ENCODE measurements at regions not wholly inside any gene's neighbourhood (a gene's known extent, or its start where the extent isn't known, plus 50 kb on each side); places are given as distances from the start of the nearest gene placed in this dataset.
"Not testable (repeated sequence)": the region's sequence is repeated elsewhere in the genome, so short reads cannot be mapped to it uniquely, and the experiment has no call there.

DNA sequence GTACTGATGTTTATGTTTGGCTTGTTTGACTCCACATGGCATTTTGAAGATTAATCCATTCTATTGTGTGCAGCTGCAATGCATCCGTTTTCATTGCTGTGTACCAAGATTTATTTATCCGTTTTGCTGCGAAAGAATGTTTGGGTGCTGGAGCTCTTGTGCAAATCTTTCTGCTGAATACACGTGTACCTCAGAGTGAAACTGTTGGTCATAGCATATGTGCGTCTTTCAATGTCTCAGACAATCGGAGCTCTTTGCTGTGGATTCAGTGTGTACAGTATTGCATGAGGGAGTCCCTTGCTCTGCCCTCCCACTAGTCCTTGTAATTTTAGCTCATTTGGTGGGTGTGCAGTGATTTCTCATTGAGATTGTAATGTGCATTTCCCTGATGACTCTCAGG, 545.4 kb downstream of the TBC1D22A start:
- Histone ChIP-seq H3K4me3 (no peak overlapping the region), H3K9ac (no peak overlapping the region), H3K27me3 (no peaks in the 10 kb centered on the region), H3K36me3 (no peaks in the 10 kb centered on the region), H3K4me2 (no peak overlapping the region), H3K27ac (peak overlapping the region in 1 of 11 experiments; percentile 5; a peak in 1 of 22 replicates), H4K20me1 (no peaks in the 10 kb centered on the region; a peak in 2 of 22 replicates), H3K4me1 (peaks cover 0 to 11% (median 0%) of the 10 kb centered on the region in 10 experiments; a peak in 5 of 20 replicates), H3K9me3 (replicated peaks in 1 of 11) (peaks cover 0 to 23% (median 4%) of the 10 kb centered on the region in 11 experiments; a peak in 9 of 22 replicates)
- no peak for TF ChIP-seq Cebpa-rat (IDR thresholded peaks at IDR 0.05)

DNA sequence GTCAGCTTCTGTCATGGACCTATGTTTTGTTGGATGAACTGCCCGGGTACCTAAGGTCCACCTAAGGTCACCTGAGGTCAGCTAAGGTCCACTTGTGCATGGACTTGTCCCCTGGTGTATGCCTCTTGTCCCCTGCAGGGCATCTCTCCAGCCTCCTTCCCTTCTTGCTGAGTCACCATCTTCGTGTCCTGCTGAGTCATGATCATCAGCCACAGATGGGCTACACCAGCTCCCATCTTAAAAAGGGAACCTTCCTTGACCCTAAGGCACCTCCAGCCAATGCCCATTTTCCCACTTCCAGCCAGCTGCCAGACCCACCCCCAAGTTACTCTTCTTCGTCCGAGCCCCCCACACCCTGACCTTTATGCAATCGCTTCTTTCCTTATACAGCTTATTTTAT, 544.9 kb downstream of the TBC1D22A start:
- Histone ChIP-seq H4K20me1 (no peaks in the 10 kb centered on the region; a peak in 2 of 22 replicates), H3K27me3 (no peaks in the 10 kb centered on the region), H3K4me2 (peak overlapping the region in 1 of 11 experiments; percentile 11; a peak in 1 of 22 replicates), H3K4me1 (peaks cover 0 to 11% (median 0%) of the 10 kb centered on the region in 10 experiments; a peak in 5 of 20 replicates), H3K4me3 (no peak overlapping the region), H3K36me3 (no peaks in the 10 kb centered on the region), H3K9me3 (replicated peaks in 1 of 11) (peaks cover 0 to 18% (median 2%) of the 10 kb centered on the region in 11 experiments; a peak in 9 of 22 replicates), H3K9ac (no peak overlapping the region), H3K27ac (peak overlapping the region in 2 of 11 experiments; percentile 4 to 44; a peak in 2 of 22 replicates)
- no peak for TF ChIP-seq Cebpa-rat (IDR thresholded peaks at IDR 0.05)

DNA sequence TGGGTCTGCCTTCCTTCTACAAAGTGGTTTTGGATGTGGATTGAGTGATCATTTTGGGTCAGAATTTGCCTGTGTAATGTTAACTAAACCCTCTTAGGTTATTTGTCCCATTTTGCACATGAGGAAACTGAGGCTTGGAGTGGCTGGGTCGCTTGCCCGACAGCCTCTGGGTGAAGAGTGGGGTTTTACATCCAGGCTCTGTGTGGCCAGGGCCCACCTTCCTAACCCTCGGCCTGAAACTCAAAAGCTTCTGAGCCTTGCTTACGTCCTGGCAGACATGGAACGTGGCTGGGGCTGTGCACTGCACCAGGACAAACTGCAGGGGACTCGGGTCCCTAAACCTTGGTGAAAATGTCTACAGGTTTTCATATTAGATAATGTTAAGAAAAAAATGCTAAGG, 542.4 kb downstream of the TBC1D22A start:
- H3K9ac ChIP-seq = no peak overlapping the region
- no peaks in the 10 kb centered on the region; a peak in 2 of 22 replicates for H4K20me1 ChIP-seq
- no peak overlapping the region for H3K4me2 ChIP-seq
- no peaks in the 10 kb centered on the region for H3K36me3 ChIP-seq
- H3K27me3 ChIP-seq = no peaks in the 10 kb centered on the region
- H3K4me3 ChIP-seq = no peak overlapping the region
- H3K4me1 ChIP-seq = peaks cover 0 to 11% (median 0%) of the 10 kb centered on the region in 10 experiments; a peak in 5 of 20 replicates
- no peak overlapping the region for H3K27ac ChIP-seq
- TF ChIP-seq Cebpa-rat (IDR thresholded peaks at IDR 0.05) = no peak
- peaks cover 0 to 15% (median 0%) of the 10 kb centered on the region in 11 experiments; a peak in 7 of 22 replicates for H3K9me3 ChIP-seq (replicated peaks in 1 of 11)

DNA sequence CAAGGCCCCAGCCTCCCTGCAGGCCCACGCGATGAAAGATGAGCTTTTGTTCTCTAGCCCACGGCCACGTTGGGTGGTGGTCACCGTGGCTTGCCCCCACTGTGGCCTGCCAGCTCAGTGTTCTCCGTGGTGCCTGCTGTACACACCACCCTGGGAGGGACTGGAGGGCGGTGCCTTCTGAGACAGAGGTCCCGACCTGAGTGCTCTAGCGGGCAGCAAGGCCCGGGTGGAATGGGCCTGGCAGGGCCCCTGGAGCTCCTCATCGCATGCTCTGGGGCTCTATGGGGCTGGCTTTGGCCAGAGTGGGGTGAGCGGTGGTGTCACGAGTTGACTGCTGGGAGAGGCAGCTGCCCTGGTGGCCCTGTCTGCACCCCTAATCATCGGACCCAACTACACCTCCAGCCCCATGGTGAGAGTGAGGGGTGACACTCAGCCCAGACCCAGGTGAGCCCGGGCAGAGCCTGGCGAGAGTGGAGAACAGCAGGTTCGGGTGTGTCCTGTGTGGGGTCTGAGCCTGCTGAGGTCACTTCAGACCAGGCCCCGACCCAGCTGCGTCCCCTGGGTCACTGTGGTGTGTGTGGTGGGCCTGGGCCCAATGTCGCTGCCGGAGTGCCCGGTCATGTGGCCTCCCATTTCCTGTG, 541.9 kb downstream of the TBC1D22A start:
- no peak overlapping the region for H3K4me3 ChIP-seq
- no peaks in the 10 kb centered on the region for H3K36me3 ChIP-seq
- peaks cover 0 to 15% (median 0%) of the 10 kb centered on the region in 11 experiments; a peak in 7 of 22 replicates for H3K9me3 ChIP-seq (replicated peaks in 1 of 11)
- H3K27me3 ChIP-seq = no peaks in the 10 kb centered on the region
- H4K20me1 ChIP-seq = no peaks in the 10 kb centered on the region; a peak in 2 of 22 replicates
- H3K9ac ChIP-seq = no peak overlapping the region
- no peak overlapping the region for H3K4me2 ChIP-seq
- peaks cover 0 to 11% (median 0%) of the 10 kb centered on the region in 10 experiments; a peak in 5 of 20 replicates for H3K4me1 ChIP-seq
- TF ChIP-seq Cebpa-rat (IDR thresholded peaks at IDR 0.05) = no peak
- no peak overlapping the region for H3K27ac ChIP-seq

DNA sequence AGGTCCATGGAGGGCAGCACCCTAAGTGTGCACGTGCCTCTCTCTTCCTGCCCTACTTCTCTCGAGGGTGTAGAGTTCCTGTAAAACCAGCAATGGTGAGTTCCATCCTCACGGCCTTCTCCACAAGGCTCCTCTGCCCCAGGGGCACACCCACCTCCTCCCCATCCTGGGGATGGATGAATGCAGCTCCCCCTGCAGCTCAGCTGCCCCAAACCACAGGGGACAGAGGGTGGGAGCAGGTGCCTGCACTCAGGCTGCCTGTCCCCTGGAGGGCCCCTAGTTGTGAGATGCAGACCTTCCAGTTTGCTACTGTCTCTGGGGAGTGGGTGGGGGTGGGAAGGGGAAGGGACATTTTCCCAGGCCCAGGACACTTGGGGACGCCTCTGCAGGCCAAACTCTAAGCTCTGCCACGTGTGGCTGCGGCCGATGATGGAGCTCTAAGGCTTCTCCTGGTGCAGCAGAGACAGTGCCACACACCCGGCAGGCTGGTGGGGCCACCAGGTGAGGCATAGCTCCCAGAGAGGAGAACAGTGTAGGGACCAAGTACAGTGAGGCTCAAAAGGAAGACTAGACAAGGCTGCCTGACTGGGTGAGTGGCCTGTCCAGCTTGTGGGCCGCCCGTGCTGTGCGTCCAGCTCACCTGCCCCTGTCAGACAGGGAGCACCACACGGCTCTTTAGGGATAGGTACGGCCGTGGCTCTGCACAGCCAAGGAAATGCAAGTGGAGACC, 540.9 kb downstream of the TBC1D22A start:
- H3K36me3 ChIP-seq = no peaks in the 10 kb centered on the region
- H3K27ac ChIP-seq = no peak overlapping the region
- no peaks in the 10 kb centered on the region for H3K27me3 ChIP-seq
- H3K4me3 ChIP-seq = no peak overlapping the region
- H4K20me1 ChIP-seq = no peaks in the 10 kb centered on the region; a peak in 2 of 22 replicates
- H3K9ac ChIP-seq = no peak overlapping the region
- peaks cover 0 to 15% (median 0%) of the 10 kb centered on the region in 11 experiments; a peak in 7 of 22 replicates for H3K9me3 ChIP-seq (replicated peaks in 1 of 11)
- peaks cover 0 to 11% (median 0%) of the 10 kb centered on the region in 10 experiments; a peak in 5 of 20 replicates for H3K4me1 ChIP-seq
- TF ChIP-seq Cebpa-rat (IDR thresholded peaks at IDR 0.05) = no peak
- H3K4me2 ChIP-seq = peak overlapping the region in 3 of 11 experiments; percentile 12 to 23 (median 18); a peak in 1 of 22 replicates

DNA sequence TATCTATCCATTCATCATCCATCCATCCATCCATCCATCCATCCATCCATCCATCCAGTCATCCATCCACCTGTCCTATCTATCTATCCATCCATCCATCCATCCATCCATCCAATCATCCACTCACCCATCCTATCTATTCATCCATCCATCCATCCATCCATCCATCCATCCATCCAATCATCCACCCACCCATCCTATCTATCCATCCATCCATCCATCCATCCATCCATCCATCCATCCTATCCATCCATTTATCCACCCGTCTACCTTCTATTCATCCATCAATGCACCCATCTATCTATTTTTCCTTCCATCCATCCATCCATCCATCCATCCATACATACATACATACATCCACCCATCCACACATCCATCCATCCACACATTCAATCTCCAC, 540.1 kb downstream of the TBC1D22A start:
- H3K4me3 ChIP-seq, H3K4me2 ChIP-seq, H3K9ac ChIP-seq, H3K27me3 ChIP-seq, H3K27ac ChIP-seq, H4K20me1 ChIP-seq, H3K36me3 ChIP-seq: not testable (repeated sequence)
- Histone ChIP-seq H3K4me1 (peaks cover 0 to 11% (median 0%) of the 10 kb centered on the region in 10 experiments; a peak in 5 of 20 replicates), H3K9me3 (replicated peaks in 1 of 11) (peaks cover 0 to 15% (median 0%) of the 10 kb centered on the region in 11 experiments; a peak in 7 of 22 replicates)

DNA sequence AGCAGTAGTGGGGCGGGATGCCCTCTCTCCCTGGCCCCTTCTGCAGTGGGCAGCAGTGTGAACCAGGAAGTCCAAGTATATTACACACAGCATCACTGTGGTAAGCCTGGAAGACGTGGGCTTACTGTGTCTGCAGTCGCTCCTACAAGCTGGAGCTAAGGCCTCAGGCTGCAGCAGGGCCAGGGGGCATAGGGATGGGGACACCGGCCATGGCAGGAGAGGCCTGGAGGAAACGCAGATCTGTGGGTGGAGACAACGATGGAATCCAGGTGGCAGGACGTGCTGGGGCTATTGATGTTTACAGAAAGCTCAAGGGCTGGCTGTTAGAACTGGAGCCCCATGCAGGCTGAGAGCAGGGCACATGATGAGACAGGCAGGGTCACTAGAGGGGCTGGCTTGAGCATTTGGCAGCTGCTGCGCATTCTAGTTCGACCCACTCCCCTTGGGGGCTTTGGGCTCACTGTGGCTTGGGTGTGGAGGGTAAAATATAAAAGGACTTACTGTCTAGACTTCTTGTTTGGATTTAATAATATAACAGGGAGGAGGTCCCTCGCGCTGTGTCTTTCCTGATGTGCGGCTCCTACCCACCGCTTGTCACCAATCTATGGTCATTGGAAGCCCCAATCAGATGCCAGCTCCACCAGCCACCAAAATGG, 539.5 kb downstream of the TBC1D22A start:
- H3K9me3 ChIP-seq (replicated peaks in 1 of 11) = peaks cover 0 to 10% (median 0%) of the 10 kb centered on the region in 11 experiments; a peak in 7 of 22 replicates
- peaks cover 0 to 11% (median 0%) of the 10 kb centered on the region in 10 experiments; a peak in 2 of 20 replicates for H3K4me1 ChIP-seq
- H3K4me3 ChIP-seq = no peak overlapping the region
- H3K9ac ChIP-seq = no peak overlapping the region
- H3K4me2 ChIP-seq = no peak overlapping the region
- no peak overlapping the region for H3K27ac ChIP-seq
- no peak for TF ChIP-seq Cebpa-rat (IDR thresholded peaks at IDR 0.05)
- no peaks in the 10 kb centered on the region; a peak in 2 of 22 replicates for H4K20me1 ChIP-seq
- H3K36me3 ChIP-seq = no peaks in the 10 kb centered on the region
- H3K27me3 ChIP-seq = no peaks in the 10 kb centered on the region

DNA sequence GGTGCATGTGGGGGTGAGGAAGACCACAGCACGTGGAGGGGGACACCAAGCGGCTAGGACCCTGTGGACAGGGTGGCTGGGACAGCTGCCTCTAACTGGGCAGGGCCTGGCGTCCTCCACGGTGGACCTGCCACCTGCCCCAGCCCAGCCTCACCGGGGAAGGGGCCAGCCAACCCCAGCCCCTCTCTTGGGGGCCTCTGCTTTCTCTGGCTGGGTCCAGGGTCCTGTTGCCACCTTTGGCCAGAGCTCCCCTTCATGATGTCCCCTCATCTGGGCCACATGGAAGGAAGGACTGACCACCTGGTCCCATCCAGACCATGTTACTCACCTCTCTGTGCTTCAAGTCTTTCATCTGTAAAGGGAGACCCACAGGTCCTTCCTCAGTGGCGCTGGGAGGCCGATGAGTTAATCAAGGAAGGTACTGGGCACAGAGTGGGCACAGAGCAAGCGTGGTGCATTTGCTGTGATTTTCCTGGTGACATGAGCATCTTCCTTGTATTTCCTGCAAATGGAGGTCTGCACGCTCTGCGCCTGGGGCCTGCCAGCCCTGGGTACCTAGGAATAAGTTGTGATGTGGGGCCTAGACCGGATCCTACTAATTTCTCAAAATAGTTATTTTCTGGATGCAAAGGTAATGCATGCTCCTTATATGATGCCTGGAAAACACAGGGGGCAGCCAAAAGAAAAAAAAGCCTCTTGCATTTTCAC, 538.4 kb downstream of the TBC1D22A start:
- no peak for TF ChIP-seq Cebpa-rat (IDR thresholded peaks at IDR 0.05)
- H3K27me3 ChIP-seq = no peaks in the 10 kb centered on the region
- H3K9ac ChIP-seq = no peak overlapping the region
- H3K4me3 ChIP-seq = no peak overlapping the region
- no peaks in the 10 kb centered on the region for H3K36me3 ChIP-seq
- H3K27ac ChIP-seq = no peak overlapping the region
- H3K4me1 ChIP-seq = peaks cover 0 to 5% (median 0%) of the 10 kb centered on the region in 10 experiments; a peak in 2 of 20 replicates
- H3K9me3 ChIP-seq (replicated peaks in 1 of 11) = no peaks in the 10 kb centered on the region
- H4K20me1 ChIP-seq = no peaks in the 10 kb centered on the region; a peak in 2 of 22 replicates
- H3K4me2 ChIP-seq = no peak overlapping the region
